CD4-positive, alpha-beta memory T cell (primary cell): ENCODE measurements at regions not wholly inside any gene's neighbourhood (a gene's known extent, or its start where the extent isn't known, plus 50 kb on each side); places are given as distances from the start of the nearest gene placed in this dataset.

Experiments
- CTCF ChIA-PET: fragments of 350-600 bp; sonication (Branson Sonifier 250); formaldehyde crosslinking; loops from one replicate; lab custom pipeline; 2021; ENCODE audit warnings: inconsistent platforms; ENCODE audit not compliant: partially characterized antibody; lab: Charles Lee
- POLR2A ChIA-PET: fragments of 350-600 bp; sonication (Branson Sonifier 250); formaldehyde crosslinking; loops from one replicate; lab custom pipeline; 2021; ENCODE audit not compliant: partially characterized antibody; lab: Charles Lee
- DNase-seq, 5 donors: peaks; one replicate each; pipeline versions ENCODE4 v3.0.0 to v3.0.0-alpha.2; 2020 to 2022; ENCODE audit warnings: mixed read lengths in 1 of 5
- H3K27ac ChIP-seq: one replicate; pipeline ENCODE4 v1.7.0; 2013; ENCODE audit warnings: low read depth, low read length
- H3K27me3 ChIP-seq: 2 replicates; pipeline ENCODE4 v1.7.0; 2013; ENCODE audit warnings: mild to moderate bottlenecking, low read length, moderate library complexity; ENCODE audit not compliant: insufficient read depth
- H3K36me3 ChIP-seq: 2 replicates; pipeline ENCODE4 v1.7.0; 2013; ENCODE audit warnings: mild to moderate bottlenecking, low read length, moderate library complexity; ENCODE audit not compliant: insufficient read depth
- H3K4me1 ChIP-seq: 2 replicates; pipeline ENCODE4 v1.7.0; 2013; ENCODE audit warnings: mild to moderate bottlenecking, low read length, moderate library complexity; ENCODE audit not compliant: insufficient read depth
- H3K4me3 ChIP-seq, 2 donors: one replicate each; pipeline ENCODE4 v1.7.0; 2013; ENCODE audit warnings: low read length in 2 of 2, mild to moderate bottlenecking in 1 of 2
- H3K9me3 ChIP-seq, 2 donors: one replicate each; pipeline ENCODE4 v1.7.0; 2013; ENCODE audit warnings: low read length in 2 of 2, control low read depth in 1 of 2; ENCODE audit not compliant: control insufficient read depth in 1 of 2
- H3K27ac Mint-ChIP-seq, 7 donors: one replicate each; pipeline ENCODE4 v1.8.0; 2020 to 2021; ENCODE audit warnings: mixed read lengths in 7 of 7, mild to moderate bottlenecking in 6 of 7, inconsistent platforms in 3 of 7, moderate library complexity in 3 of 7
- H3K27me3 Mint-ChIP-seq, 2 donors: one replicate each; pipeline ENCODE4 v1.8.0; 2020 to 2021; ENCODE audit warnings: mixed read lengths in 2 of 2
- H3K36me3 Mint-ChIP-seq, 2 donors: one replicate each; pipeline ENCODE4 v1.8.0; 2020 to 2021; ENCODE audit warnings: mixed read lengths in 2 of 2, inconsistent platforms in 1 of 2, mild to moderate bottlenecking in 1 of 2
- H3K4me1 Mint-ChIP-seq, 4 donors: one replicate each; pipeline ENCODE4 v1.8.0; 2020 to 2021; ENCODE audit warnings: mixed read lengths in 4 of 4, mild to moderate bottlenecking in 1 of 4
- H3K4me3 Mint-ChIP-seq, 8 donors: one replicate each; pipeline ENCODE4 v1.8.0; 2020 to 2021; ENCODE audit warnings: mixed read lengths in 8 of 8, mild to moderate bottlenecking in 7 of 8, moderate library complexity in 6 of 8, inconsistent platforms in 3 of 8
- H3K9me3 Mint-ChIP-seq, 8 donors: one replicate each; pipeline ENCODE4 v1.8.0; 2020 to 2021; ENCODE audit warnings: mixed read lengths in 8 of 8, mild to moderate bottlenecking in 5 of 8, inconsistent platforms in 3 of 8, moderate library complexity in 1 of 8
- intact Hi-C: fragments of 100-400 bp; cut with micrococcal nuclease; formaldehyde crosslinking; loops from one replicate; pipeline ENCODE4 v1.15.1; 2023

DNA sequence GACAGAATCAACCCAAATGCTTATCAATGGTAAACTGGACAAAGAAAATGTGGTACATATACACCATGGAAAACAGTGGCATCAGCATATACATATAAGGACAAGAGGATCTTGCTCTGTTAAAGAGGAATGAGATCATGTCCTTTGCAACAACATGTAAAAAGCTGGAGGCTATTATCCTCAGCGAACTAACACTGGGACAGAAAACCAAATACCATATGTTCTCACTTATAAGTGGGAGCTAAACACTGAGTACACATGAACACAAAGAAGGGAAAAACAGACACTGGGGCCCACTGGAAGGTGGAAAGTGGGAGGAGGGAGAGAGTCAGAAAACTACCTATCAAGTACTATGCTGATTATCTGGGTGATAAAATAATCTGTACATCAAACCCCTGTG is 447.3 kb upstream of the MAF start:
- ChIA-PET CTCF (no interaction called here), POLR2A (no interaction called here)
- Histone ChIP-seq H3K4me1 (no peaks in the 10 kb centered on the region), H3K4me3 (no peak overlapping the region), H3K36me3 (no peaks in the 10 kb centered on the region), H3K9me3 (no peaks in the 10 kb centered on the region), H3K27ac (no peak overlapping the region), H3K27me3 (no peaks in the 10 kb centered on the region)
- H3K36me3 Mint-ChIP-seq, result no peaks in the 10 kb centered on the region
- DNase-seq, result no peak
- peaks cover 12 to 17% of the 10 kb centered on the region in 2 donors for H3K27me3 Mint-ChIP-seq
- no peaks in the 10 kb centered on the region for H3K4me1 Mint-ChIP-seq
- no peak overlapping the region for H3K27ac Mint-ChIP-seq
- H3K4me3 Mint-ChIP-seq, result no peak overlapping the region
- intact Hi-C loops, result no loop called here
- peaks cover 0 to 3% (median 0%) of the 10 kb centered on the region in 8 donors for H3K9me3 Mint-ChIP-seq

DNA sequence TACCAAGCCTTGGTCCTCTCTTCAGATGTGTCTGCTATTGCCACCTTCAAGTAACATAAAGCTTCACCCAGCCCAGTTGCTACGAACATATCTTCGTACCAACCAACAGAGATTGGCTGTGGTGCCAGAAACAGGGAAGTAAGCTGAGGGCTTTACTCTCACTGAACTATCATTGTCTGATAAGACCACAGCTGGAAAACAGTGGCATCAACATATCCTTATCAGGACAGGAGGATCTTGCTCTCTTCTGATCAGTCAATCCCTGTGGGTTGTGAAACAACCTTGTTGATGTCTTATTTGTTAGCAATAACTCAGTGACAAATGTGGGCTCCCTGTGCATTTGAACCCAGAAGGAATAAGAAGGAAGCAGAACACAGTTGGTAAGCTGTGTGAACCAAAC is 446.3 kb upstream of the MAF start:
- Mint-ChIP-seq H3K9me3 (peaks cover 0 to 3% (median 0%) of the 10 kb centered on the region in 8 donors), H3K27me3 (peaks cover 16 to 20% of the 10 kb centered on the region in 2 donors), H3K36me3 (no peaks in the 10 kb centered on the region), H3K4me3 (no peak overlapping the region), H3K27ac (no peak overlapping the region), H3K4me1 (no peaks in the 10 kb centered on the region)
- Histone ChIP-seq H3K4me1 (no peaks in the 10 kb centered on the region), H3K4me3 (no peak overlapping the region), H3K36me3 (no peaks in the 10 kb centered on the region), H3K9me3 (no peaks in the 10 kb centered on the region), H3K27ac (no peak overlapping the region), H3K27me3 (no peaks in the 10 kb centered on the region)
- POLR2A ChIA-PET, result no interaction called here
- intact Hi-C loops, result no loop called here
- DNase-seq, result no peak
- CTCF ChIA-PET, result no interaction called here

DNA sequence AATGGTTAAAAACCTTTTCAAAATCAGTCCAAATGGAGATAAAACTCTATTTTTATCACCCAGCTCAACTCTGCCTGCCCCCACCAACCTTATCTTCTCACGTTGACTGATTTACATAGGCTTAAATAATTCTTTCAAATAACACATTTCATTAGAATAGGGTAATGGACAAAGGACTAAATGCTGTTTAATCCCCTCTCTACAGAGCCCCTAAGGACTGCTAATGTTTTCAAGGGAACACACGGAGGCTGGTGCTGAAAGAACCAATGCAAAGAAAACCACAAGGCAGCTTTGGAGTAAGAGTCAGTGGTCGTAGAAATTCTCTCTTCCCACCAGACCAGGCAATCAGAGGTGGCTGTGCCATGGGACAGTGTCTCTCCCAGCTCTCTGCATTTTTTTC is 445.7 kb upstream of the MAF start:
- H3K4me3 ChIP-seq, result no peak overlapping the region
- DNase-seq, result no peak
- intact Hi-C loops, result no loop called here
- H3K27ac ChIP-seq, result no peak overlapping the region
- no peaks in the 10 kb centered on the region for H3K4me1 Mint-ChIP-seq
- no peaks in the 10 kb centered on the region for H3K9me3 ChIP-seq
- ChIA-PET CTCF (no interaction called here), POLR2A (no interaction called here)
- H3K36me3 Mint-ChIP-seq, result no peaks in the 10 kb centered on the region
- no peaks in the 10 kb centered on the region for H3K36me3 ChIP-seq
- peaks cover 0 to 3% (median 0%) of the 10 kb centered on the region in 8 donors for H3K9me3 Mint-ChIP-seq
- no peak overlapping the region for H3K27ac Mint-ChIP-seq
- H3K4me3 Mint-ChIP-seq, result no peak overlapping the region
- no peaks in the 10 kb centered on the region for H3K27me3 ChIP-seq
- peaks cover 18 to 20% of the 10 kb centered on the region in 2 donors for H3K27me3 Mint-ChIP-seq
- H3K4me1 ChIP-seq, result no peaks in the 10 kb centered on the region

DNA sequence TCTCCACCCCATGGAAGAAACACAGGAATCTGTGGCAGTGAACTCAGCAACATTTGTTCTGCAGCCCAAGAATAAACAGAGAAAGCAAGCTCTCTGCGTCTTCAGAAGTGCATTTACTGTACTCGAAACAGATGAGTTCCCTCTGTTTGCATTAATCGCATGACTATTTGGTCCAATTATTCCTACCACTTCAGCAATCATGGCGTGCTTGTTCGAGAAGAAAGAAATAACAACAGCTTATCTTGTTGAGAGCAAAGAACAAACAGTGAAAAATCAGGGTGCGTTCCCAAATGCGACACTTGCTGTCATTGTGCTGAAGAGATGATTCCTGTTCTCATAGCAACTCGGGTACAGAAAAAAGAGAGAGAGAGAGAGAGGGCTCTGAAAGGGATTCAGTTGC is 445.3 kb upstream of the MAF start:
- DNase-seq, result no peak
- Histone ChIP-seq H3K27ac (no peak overlapping the region), H3K9me3 (no peaks in the 10 kb centered on the region), H3K36me3 (no peaks in the 10 kb centered on the region), H3K4me1 (no peaks in the 10 kb centered on the region), H3K27me3 (no peaks in the 10 kb centered on the region), H3K4me3 (no peak overlapping the region)
- ChIA-PET CTCF (no interaction called here), POLR2A (no interaction called here)
- intact Hi-C loops, result no loop called here
- H3K4me1 Mint-ChIP-seq, result no peaks in the 10 kb centered on the region
- H3K9me3 Mint-ChIP-seq, result peaks cover 0 to 3% (median 0%) of the 10 kb centered on the region in 8 donors
- no peaks in the 10 kb centered on the region for H3K36me3 Mint-ChIP-seq
- H3K27me3 Mint-ChIP-seq, result peaks cover 18 to 20% of the 10 kb centered on the region in 2 donors
- no peak overlapping the region for H3K4me3 Mint-ChIP-seq
- H3K27ac Mint-ChIP-seq, result no peak overlapping the region

DNA sequence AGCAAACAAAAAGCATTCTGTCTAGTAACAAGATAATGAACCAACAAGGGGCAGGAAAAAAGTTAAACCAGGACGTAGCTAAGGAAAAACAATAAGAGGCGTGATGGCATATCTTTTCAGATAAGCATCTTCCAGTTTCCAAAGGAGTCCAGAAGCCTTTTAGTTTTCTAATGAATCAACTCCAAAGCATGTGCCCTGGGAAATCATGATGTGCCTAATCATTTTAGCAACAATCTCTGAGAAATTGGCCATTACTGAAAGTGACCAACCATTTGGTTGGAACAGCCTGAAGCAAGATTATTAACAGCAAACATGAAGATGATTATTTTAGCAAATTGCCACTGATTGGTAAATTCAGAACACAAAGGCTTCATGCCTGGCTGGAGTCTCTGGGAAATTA is 440.9 kb upstream of the MAF start:
- Mint-ChIP-seq H3K4me1 (no peaks in the 10 kb centered on the region), H3K4me3 (no peak overlapping the region), H3K36me3 (no peaks in the 10 kb centered on the region), H3K27ac (no peak overlapping the region), H3K27me3 (peaks cover 17 to 22% of the 10 kb centered on the region in 2 donors), H3K9me3 (peaks cover 0 to 6% (median 1%) of the 10 kb centered on the region in 8 donors)
- no peak overlapping the region for H3K27ac ChIP-seq
- no peak overlapping the region for H3K4me3 ChIP-seq
- ChIA-PET POLR2A (no interaction called here), CTCF (no interaction called here)
- H3K9me3 ChIP-seq, result no peaks in the 10 kb centered on the region
- intact Hi-C loops, result no loop called here
- no peaks in the 10 kb centered on the region for H3K4me1 ChIP-seq
- no peaks in the 10 kb centered on the region for H3K36me3 ChIP-seq
- H3K27me3 ChIP-seq, result no peaks in the 10 kb centered on the region
- DNase-seq, result no peak

DNA sequence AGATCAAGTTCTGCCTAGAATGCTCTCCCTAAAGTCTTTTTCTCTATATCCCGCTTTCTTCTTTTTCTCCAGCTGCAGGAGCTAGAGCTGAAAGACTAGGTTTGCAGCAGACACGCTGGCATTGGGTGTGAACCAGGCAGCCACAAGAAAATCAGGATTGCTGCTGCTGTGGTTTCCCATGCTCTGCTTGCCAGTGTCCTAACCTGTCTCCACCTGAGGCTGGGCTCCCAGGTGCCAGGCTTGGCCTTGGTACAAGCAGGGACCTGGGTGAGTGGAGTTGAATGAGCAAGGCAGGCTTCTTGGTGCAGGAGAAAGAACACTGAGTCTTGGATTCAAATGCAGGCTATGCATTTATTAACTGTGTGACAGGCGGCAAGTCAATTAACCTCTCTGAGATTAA is 440.3 kb upstream of the MAF start:
- ChIA-PET CTCF (no interaction called here), POLR2A (no interaction called here)
- H3K36me3 ChIP-seq, result no peaks in the 10 kb centered on the region
- intact Hi-C loops, result no loop called here
- no peaks in the 10 kb centered on the region for H3K4me1 ChIP-seq
- no peak overlapping the region for H3K27ac ChIP-seq
- Mint-ChIP-seq H3K4me3 (no peak overlapping the region), H3K27me3 (peaks cover 15 to 22% of the 10 kb centered on the region in 2 donors), H3K4me1 (no peaks in the 10 kb centered on the region), H3K27ac (no peak overlapping the region), H3K9me3 (peaks cover 0 to 6% (median 1%) of the 10 kb centered on the region in 8 donors), H3K36me3 (no peaks in the 10 kb centered on the region)
- H3K4me3 ChIP-seq, result no peak overlapping the region
- H3K9me3 ChIP-seq, result no peaks in the 10 kb centered on the region
- DNase-seq, result no peak
- no peaks in the 10 kb centered on the region for H3K27me3 ChIP-seq

DNA sequence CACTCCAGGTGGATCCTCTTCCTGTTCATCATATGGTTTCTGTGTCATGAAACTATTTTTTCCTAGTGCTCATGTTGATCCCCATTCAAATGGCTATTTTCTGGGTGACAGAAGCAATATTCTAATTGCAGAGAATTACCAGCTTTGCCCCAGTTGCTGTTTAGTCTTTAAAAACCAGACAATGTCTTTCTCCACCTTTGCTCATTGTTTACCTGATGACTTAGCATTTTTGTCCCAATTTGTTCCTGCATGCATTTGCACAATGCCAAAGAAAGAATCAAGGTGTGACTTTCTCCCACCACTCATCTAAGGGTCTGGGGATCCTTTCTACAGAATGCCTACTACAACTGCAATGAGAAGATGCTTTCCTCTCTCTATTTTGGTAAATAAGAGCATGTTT is 439.9 kb upstream of the MAF start:
- Histone ChIP-seq H3K36me3 (no peaks in the 10 kb centered on the region), H3K4me3 (no peak overlapping the region), H3K27me3 (no peaks in the 10 kb centered on the region), H3K9me3 (no peaks in the 10 kb centered on the region), H3K4me1 (no peaks in the 10 kb centered on the region), H3K27ac (no peak overlapping the region)
- H3K27ac Mint-ChIP-seq, result no peak overlapping the region
- intact Hi-C loops, result no loop called here
- H3K4me1 Mint-ChIP-seq, result no peaks in the 10 kb centered on the region
- no peaks in the 10 kb centered on the region for H3K36me3 Mint-ChIP-seq
- peaks cover 15 to 21% of the 10 kb centered on the region in 2 donors for H3K27me3 Mint-ChIP-seq
- POLR2A ChIA-PET, result no interaction called here
- H3K9me3 Mint-ChIP-seq, result peaks cover 0 to 6% (median 1%) of the 10 kb centered on the region in 8 donors
- DNase-seq, result no peak
- H3K4me3 Mint-ChIP-seq, result no peak overlapping the region
- CTCF ChIA-PET, result no interaction called here

DNA sequence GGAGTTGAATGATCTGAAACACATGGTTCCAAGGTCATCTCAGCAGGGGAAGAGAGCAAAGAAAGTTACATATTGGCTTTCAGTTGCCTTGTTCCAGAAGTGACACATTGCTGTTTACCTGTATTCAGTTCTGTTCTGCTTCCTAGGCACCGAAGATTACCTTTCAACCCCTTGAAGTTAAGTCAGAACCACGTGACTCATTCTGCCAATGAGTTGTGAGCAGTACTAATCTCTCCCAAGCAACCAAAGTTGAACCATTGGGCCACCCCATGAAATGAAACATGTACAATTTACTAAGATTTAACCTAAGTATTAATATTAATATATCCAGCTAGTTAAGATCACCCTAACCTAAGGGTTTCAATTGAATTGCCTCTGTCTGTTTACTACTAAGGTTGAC is 439.2 kb upstream of the MAF start:
- Mint-ChIP-seq H3K9me3 (peaks cover 0 to 6% (median 1%) of the 10 kb centered on the region in 8 donors), H3K27ac (no peak overlapping the region), H3K4me1 (no peaks in the 10 kb centered on the region), H3K36me3 (no peaks in the 10 kb centered on the region), H3K27me3 (peaks cover 15 to 21% of the 10 kb centered on the region in 2 donors), H3K4me3 (no peak overlapping the region)
- H3K27me3 ChIP-seq, result no peaks in the 10 kb centered on the region
- H3K27ac ChIP-seq, result no peak overlapping the region
- H3K4me3 ChIP-seq, result no peak overlapping the region
- intact Hi-C loops, result no loop called here
- no peak for DNase-seq
- CTCF ChIA-PET, result no interaction called here
- POLR2A ChIA-PET, result no interaction called here
- H3K9me3 ChIP-seq, result no peaks in the 10 kb centered on the region
- no peaks in the 10 kb centered on the region for H3K4me1 ChIP-seq
- no peaks in the 10 kb centered on the region for H3K36me3 ChIP-seq
